Activated T-cell treated with anti-CD3 and anti-CD28 coated beads, Interleukin-2, amount 50 U/mL, for 4 hours (primary cell): ENCODE measurements at regions not wholly inside any gene's neighbourhood (a gene's known extent, or its start where the extent isn't known, plus 50 kb on each side); places are given as distances from the start of the nearest gene placed in this dataset.
"Not testable (repeated sequence)": the region's sequence is repeated elsewhere in the genome, so short reads cannot be mapped to it uniquely, and the experiment has no call there.

Experiments
- ATAC-seq, 2 donors: fragments of 200-7000 bp; cut with Tn5 transposase; one replicate each; pipeline ENCODE4 v1.10.0; 2021
- DNase-seq: peaks from one replicate; pipeline ENCODE4 v3.0.0-alpha.2; 2020
- H3K27me3 Mint-ChIP-seq: one replicate; pipeline ENCODE4 v1.8.0; 2021; ENCODE audit warnings: low read depth, mixed read lengths
- H3K36me3 Mint-ChIP-seq: one replicate; pipeline ENCODE4 v1.8.0; 2022; ENCODE audit warnings: mixed read lengths; ENCODE audit not compliant: insufficient read depth
- H3K4me1 Mint-ChIP-seq: one replicate; pipeline ENCODE4 v1.8.0; 2021; ENCODE audit warnings: low read depth, mixed read lengths
- H3K4me3 Mint-ChIP-seq: one replicate; pipeline ENCODE4 v1.8.0; 2021; ENCODE audit warnings: mild to moderate bottlenecking, moderate library complexity, mixed read lengths
- H3K9me3 Mint-ChIP-seq: one replicate; pipeline ENCODE4 v1.8.0; 2021; ENCODE audit warnings: mixed read lengths

- no peak for ATAC-seq
- DNase-seq = no peak
- H3K9me3 Mint-ChIP-seq = no peaks in the 10 kb centered on the region
- H3K27me3 Mint-ChIP-seq = no peaks in the 10 kb centered on the region
- H3K4me1 Mint-ChIP-seq = peaks cover 11% of the 10 kb centered on the region
- no peak overlapping the region for H3K4me3 Mint-ChIP-seq
- no peaks in the 10 kb centered on the region for H3K36me3 Mint-ChIP-seq
Measured at GRCh38 chr15:22227411-22228100, 147.2 kb downstream of the OR4M2 start.

- H3K9me3 Mint-ChIP-seq = no peaks in the 10 kb centered on the region
- no peaks in the 10 kb centered on the region for H3K36me3 Mint-ChIP-seq
- H3K4me3 Mint-ChIP-seq = no peak overlapping the region
- peaks cover 5% of the 10 kb centered on the region for H3K4me1 Mint-ChIP-seq
- ATAC-seq = no peak
- H3K27me3 Mint-ChIP-seq = no peaks in the 10 kb centered on the region
- no peak for DNase-seq
Measured at GRCh38 chr15:22228101-22228762, 147.9 kb downstream of the OR4M2 start.

- Mint-ChIP-seq H3K36me3 (no peaks in the 10 kb centered on the region), H3K27me3 (no peaks in the 10 kb centered on the region), H3K4me3 (no peak overlapping the region), H3K4me1 (no peaks in the 10 kb centered on the region), H3K9me3 (no peaks in the 10 kb centered on the region)
- ATAC-seq (no peak), DNase-seq (no peak)
Measured at GRCh38 chr15:22229990-22230819, 149.9 kb downstream of the OR4M2 start.

GRCh38 chr15:22231603-22232002, 151.3 kb downstream of the OR4M2 start:
- Mint-ChIP-seq H3K9me3 (no peaks in the 10 kb centered on the region), H3K4me1 (no peaks in the 10 kb centered on the region), H3K27me3 (no peaks in the 10 kb centered on the region), H3K4me3 (no peak overlapping the region), H3K36me3 (no peaks in the 10 kb centered on the region)
- no peak for DNase-seq
- no peak for ATAC-seq

- H3K4me3 Mint-ChIP-seq = no peak overlapping the region
- no peaks in the 10 kb centered on the region for H3K27me3 Mint-ChIP-seq
- H3K9me3 Mint-ChIP-seq = no peaks in the 10 kb centered on the region
- no peaks in the 10 kb centered on the region for H3K4me1 Mint-ChIP-seq
- no peaks in the 10 kb centered on the region for H3K36me3 Mint-ChIP-seq
- ATAC-seq (no peak), DNase-seq (no peak)
Measured at GRCh38 chr15:22232675-22233074, 152.3 kb downstream of the OR4M2 start.

GRCh38 chr15:22235261-22235930, 155.1 kb downstream of the OR4M2 start:
- not testable (repeated sequence) for DNase-seq, H3K36me3 Mint-ChIP-seq, H3K4me3 Mint-ChIP-seq, ATAC-seq, H3K4me1 Mint-ChIP-seq, H3K9me3 Mint-ChIP-seq, H3K27me3 Mint-ChIP-seq

GRCh38 chr15:22236469-22236868, 156.1 kb downstream of the OR4M2 start:
- Mint-ChIP-seq H3K9me3 (no peaks in the 10 kb centered on the region), H3K27me3 (no peaks in the 10 kb centered on the region), H3K4me1 (peaks cover 7% of the 10 kb centered on the region), H3K36me3 (no peaks in the 10 kb centered on the region), H3K4me3 (no peak overlapping the region)
- DNase-seq = no peak
- ATAC-seq = no peak

GRCh38 chr15:22237891-22238275, 157.6 kb downstream of the OR4M2 start:
- no peak for DNase-seq
- no peaks in the 10 kb centered on the region for H3K27me3 Mint-ChIP-seq
- H3K4me3 Mint-ChIP-seq = no peak overlapping the region
- no peaks in the 10 kb centered on the region for H3K9me3 Mint-ChIP-seq
- H3K36me3 Mint-ChIP-seq = no peaks in the 10 kb centered on the region
- ATAC-seq = no peak
- peaks cover 7% of the 10 kb centered on the region for H3K4me1 Mint-ChIP-seq

GRCh38 chr15:22238276-22238958, 158.1 kb downstream of the OR4M2 start:
- not testable (repeated sequence) for H3K36me3 Mint-ChIP-seq, H3K4me1 Mint-ChIP-seq, DNase-seq, H3K4me3 Mint-ChIP-seq, ATAC-seq, H3K9me3 Mint-ChIP-seq, H3K27me3 Mint-ChIP-seq

GRCh38 chr15:22238959-22239805, 158.9 kb downstream of the OR4M2 start:
- H3K9me3 Mint-ChIP-seq, H3K27me3 Mint-ChIP-seq, H3K36me3 Mint-ChIP-seq, H3K4me3 Mint-ChIP-seq, H3K4me1 Mint-ChIP-seq, DNase-seq: not testable (repeated sequence)
- ATAC-seq = peak; percentile 47 to 80

GRCh38 chr15:22239806-22240180, 159.5 kb downstream of the OR4M2 start:
- DNase-seq (no peak), ATAC-seq (peak in 1 of 2 donors; percentile 16)
- peaks cover 2% of the 10 kb centered on the region for H3K27me3 Mint-ChIP-seq
- no peak overlapping the region for H3K4me3 Mint-ChIP-seq
- peaks cover 7% of the 10 kb centered on the region for H3K4me1 Mint-ChIP-seq
- no peaks in the 10 kb centered on the region for H3K9me3 Mint-ChIP-seq
- no peaks in the 10 kb centered on the region for H3K36me3 Mint-ChIP-seq

GRCh38 chr15:22240403-22240802, 160.1 kb downstream of the OR4M2 start:
- H3K27me3 Mint-ChIP-seq = peaks cover 2% of the 10 kb centered on the region
- peaks cover 7% of the 10 kb centered on the region for H3K4me1 Mint-ChIP-seq
- no peak overlapping the region for H3K4me3 Mint-ChIP-seq
- ATAC-seq = no peak
- DNase-seq = no peak
- no peaks in the 10 kb centered on the region for H3K9me3 Mint-ChIP-seq
- H3K36me3 Mint-ChIP-seq = no peaks in the 10 kb centered on the region

- DNase-seq = no peak
Measured at GRCh38 chr15:22240986-22241385, 160.7 kb downstream of the OR4M2 start.

More at GRCh38 chr15:22240986-22241385, 160.7 kb downstream of the OR4M2 start:
- ATAC-seq = no peak
- Mint-ChIP-seq H3K9me3 (no peaks in the 10 kb centered on the region), H3K4me1 (peaks cover 7% of the 10 kb centered on the region), H3K36me3 (no peaks in the 10 kb centered on the region), H3K4me3 (no peak overlapping the region), H3K27me3 (peaks cover 2% of the 10 kb centered on the region)
